ENCODE measurements at regions not wholly inside any gene's neighbourhood (a gene's known extent, or its start where the extent isn't known, plus 50 kb on each side); places are given as distances from the start of the nearest gene placed in this dataset.
"Not testable (repeated sequence)": the region's sequence is repeated elsewhere in the genome, so short reads cannot be mapped to it uniquely, and the experiment has no call there.

DNA sequence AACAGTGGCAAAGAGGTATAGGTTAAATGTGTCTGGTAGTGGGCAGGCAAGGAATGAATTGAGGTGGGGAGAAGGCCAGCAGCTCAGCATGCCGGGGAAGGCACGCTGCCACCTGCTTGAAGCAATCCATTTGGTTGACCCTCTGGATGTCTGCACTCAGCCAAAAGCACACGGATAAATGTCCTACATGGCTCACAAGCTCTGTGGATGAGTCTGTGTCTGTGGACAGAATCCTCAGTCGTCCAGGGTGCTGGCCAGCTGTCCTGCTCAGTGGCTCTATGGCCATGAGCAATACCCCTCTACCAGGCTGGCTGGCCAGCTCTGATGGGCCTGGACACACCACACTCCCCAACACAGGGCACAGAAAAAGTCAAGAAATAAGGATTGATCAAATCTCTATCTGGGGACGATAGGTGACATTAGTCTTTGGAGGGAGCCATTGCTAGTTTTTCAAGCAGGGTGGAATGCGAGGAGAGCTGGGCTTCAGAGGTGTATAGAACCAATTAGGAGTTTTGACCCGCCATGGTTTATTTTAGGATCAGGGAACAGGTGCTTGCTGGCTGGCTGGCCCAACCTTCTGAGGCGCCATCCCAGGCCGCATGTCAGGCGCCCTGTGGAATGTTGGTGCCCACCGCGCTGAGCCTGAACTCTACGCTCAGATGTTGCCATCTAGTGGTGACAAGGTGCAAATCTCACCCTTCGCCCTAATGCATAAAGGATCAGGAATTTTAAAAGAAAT is 493.4 kb downstream of the TNS3 start:
- no peak for DNase-seq

DNA sequence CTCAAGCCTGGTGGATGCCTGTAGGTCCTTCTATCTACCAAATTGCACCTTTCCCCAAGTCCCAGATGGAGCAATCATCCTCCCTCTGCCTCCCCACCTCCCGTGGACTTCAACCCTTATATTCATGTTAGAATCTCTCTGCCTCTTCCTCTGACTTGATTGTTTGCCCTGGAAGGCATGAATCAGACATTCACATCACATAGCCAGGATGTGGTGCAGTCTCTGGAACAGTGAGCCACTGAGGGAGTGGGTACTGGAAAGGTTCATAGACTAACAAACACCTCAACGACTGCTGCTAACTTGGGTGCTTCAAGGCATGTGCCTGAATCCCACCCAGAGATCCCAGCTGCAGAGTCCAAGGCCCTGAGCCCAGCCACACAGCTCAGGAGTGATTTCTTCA is 494.0 kb downstream of the TNS3 start:
- no peak for DNase-seq

DNA sequence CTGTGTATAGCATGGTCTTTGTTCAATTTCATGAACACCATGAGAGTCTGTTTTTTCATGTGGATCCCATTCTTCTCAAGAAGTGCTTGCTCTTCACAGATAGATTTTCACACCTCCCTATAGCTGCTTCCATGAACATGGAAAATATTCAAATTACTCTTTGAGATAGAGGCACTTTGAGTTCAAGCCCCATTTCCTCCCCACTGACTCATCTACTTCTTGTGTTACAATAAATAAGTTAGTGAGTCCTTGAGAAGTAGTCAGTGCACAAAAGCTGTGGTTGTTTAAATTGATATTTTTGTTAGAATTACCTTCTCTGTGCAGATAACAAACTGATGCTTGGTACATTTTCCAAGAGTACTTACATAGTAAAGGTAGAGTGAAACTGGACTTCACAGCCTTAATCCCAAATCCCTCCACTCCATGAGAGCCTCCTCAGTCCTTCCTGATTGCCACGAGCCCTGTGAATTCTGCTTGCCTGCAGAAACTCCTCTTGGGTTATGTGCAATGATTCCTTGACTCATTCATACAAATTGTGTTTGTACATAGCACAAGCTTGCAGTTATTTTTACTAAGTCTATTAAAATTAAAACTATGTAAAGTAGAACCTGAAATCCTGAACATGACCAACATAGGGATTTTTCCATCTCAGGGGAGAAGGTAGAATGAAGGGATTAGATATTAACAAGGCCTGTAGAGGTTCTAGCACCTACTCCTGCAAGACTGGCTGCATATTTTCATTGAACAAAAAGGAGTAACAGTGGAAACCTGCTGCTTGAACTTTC is 496.2 kb downstream of the TNS3 start:
- DNase-seq = no peak

- DNase-seq = no peak
These were observed 498.2 kb downstream of the TNS3 start for GRCh38 chr7:47083476-47084250.

- no peak for DNase-seq
These were observed 501.1 kb downstream of the TNS3 start for GRCh38 chr7:47080816-47081215.

- no peak for DNase-seq
These were observed 503.7 kb downstream of the TNS3 start for GRCh38 chr7:47078241-47078640.

DNA sequence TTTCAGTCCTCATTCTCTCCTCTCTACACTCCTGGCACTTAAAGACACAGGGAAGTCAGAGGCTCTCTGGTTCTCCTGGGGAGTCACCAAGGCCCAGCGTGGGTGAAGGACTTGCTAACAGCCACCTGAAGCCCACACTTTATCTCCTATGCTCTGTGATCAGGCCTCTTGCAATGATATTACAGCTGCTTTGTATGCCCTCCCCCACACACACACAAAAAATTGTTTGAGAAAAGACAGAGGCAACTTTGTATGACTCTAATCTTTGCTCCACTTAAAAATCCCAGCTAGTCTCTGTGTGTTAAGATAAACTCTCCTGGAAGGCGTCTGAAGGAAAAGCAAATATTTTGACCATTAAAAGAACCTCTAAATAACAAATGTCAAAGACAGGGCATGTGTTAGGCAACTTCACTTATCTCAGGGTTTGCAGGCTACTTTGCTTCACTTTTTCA is 507.2 kb downstream of the TNS3 start:
- DNase-seq = no peak

DNA sequence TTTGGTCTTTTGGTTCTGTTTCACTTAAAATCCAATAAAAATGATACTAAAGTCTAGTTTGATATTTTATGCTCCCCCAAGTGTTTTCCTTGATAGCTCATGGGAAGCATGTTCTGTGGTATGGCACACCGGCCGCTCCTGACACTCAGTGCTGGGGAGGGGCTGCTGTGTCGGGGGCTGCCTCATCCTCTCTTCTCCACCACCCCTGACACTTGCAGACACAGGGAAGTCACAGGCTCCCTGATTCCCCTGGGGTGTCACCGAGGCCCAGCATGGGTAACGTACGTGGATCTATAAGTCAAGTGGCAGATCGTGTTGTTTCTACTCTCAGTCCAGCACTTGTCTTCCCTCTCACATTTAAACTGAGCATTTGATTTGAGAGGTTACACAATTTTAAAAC is 508.6 kb downstream of the TNS3 start:
- no peak for DNase-seq

DNA sequence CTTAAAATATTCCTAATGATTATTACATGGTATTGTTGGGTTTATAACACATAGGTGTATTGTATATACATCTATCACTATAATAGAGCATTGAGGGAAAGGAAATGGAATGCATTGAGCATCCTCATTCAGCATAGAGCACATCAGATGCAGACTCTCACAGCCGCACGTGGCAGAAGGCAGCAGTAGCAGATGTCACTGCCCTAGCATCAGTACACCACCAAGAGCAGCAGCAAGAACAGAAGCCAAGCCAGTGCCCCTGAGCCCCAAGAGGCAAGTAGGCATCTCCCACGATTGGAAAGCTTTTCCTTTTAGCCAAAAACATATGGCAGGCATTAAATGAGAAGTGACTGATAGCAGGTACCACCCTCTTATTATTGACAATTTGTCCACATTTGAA is 510.0 kb downstream of the TNS3 start:
- no peak for DNase-seq

- no peak for DNase-seq
These were observed 512.4 kb downstream of the TNS3 start for GRCh38 chr7:47069385-47070076.

DNA sequence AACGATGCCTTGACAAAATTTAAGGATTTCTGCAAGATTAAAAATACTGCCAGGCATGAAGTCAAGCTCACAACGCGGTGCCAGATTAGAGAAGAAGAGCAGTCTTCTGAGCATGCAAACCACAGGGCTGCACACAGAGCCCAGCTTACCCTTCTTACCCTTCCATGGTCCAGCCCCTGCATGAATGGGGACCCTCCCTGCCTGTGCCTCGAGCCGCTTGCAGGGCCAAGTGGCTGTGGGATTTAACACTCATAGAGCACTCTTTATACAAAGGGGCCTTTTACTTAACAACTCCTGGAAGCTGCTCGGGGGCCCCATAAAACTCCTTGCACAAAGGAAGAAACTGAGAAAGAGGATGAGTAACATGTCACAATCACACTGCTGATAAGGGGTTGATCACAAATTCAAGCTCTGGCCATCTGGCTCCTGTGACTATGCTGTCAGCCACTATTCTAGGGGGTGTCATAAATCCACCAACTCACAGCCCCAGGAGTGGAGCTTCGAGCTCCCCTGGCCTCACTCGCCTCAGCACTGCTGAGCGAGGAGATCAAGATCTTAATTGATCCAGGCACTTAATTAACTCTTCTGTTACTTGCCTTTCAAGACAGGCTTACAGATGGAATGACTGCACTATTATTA is 514.8 kb downstream of the TNS3 start:
- DNase-seq = no peak

- no peak for DNase-seq
These were observed 525.2 kb downstream of the TNS3 start for GRCh38 chr7:47056731-47057130.

- DNase-seq = not testable (repeated sequence)
These were observed 529.2 kb downstream of the TNS3 start for GRCh38 chr7:47052541-47053208.

GRCh38 chr7:47049234-47049774 is 532.6 kb downstream of the TNS3 start:
- DNase-seq = no peak

GRCh38 chr7:47047384-47047783 is 534.5 kb downstream of the TNS3 start:
- DNase-seq = no peak

- DNase-seq = no peak
These were observed 535.0 kb downstream of the TNS3 start for GRCh38 chr7:47046949-47047348.

DNA sequence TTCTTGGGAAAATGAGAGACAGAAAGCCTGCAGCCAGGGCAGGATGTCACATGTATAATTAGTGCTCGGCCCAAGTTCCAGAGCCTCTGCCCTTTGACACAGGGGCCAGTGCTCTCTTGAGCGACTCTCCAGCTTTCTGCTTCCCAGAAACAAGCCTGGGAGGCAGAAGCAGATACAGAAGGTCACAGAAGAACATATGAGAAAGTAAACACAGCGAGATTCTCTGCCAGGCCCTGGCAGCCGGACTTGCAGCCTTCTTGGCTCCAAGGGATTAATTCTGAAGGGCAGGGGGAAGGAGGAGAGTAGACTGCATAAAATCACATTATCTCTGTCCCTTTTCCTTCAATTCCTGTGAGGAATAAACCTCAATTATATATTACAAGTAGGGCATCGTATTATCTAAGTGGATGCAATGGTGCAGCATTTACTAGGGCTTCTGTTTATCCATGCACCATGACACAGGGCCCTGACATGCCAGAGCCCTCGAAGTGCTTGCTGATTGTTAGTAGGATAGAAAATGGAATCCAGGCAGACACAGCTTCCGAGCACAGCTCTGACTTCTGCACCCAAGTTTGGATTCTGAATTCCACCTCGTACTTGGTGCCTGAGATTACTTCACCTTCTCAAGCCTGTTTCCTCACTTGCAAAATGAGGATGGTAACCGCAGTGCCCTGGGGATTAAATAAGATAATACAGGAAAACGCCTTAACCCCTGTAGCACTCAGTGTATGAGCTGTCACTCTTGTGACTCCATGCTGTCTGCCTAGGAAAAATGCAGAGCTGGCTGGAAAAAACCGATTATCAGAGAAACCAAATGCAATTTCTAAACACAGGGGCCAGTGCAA is 536.5 kb downstream of the TNS3 start:
- DNase-seq = no peak

DNA sequence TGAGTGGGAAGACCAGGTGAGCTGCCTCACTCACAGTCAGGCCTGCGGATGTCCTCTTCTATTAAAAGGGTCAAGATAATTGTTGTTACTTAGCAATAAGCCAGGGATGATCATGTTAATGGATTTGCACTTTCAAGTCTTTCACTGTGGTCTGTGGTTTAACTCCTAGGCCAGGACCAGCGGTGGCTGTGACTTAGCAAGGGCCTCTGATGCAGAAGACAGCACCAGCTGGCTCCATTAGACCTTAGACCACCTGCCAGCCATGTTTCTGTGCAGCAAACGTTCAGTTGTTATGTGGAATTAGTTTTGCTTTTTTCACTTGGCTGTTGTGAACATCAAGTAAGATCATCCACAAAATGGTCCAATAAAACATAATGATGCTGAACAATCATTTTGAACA is 537.3 kb downstream of the TNS3 start:
- DNase-seq = no peak

DNA sequence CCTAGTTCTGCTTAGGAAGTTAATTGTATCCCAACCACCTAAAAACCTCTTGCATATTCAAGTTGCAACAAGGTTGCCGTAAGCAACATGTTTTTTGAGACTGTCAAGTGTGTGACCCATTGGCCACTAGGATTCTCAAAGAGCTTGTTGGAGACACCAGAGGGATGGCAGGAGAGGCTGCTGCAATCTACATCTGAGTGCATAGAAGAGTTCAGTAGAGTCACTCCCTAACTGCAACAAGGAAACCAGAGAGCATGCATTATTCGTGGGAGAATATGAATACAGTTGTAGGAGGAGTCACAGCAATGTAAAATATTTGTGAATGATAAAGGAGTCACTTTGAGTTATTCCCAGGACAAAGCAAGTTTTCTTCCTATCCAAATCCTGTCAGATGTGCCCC is 538.6 kb downstream of the TNS3 start:
- no peak for DNase-seq

GRCh38 chr7:47042669-47043068 is 539.2 kb downstream of the TNS3 start:
- no peak for DNase-seq

All from DMS79 (cell line).